Esophagus muscularis mucosa (tissue), 3 donors: ENCODE measurements at regions not wholly inside any gene's neighbourhood (a gene's known extent, or its start where the extent isn't known, plus 50 kb on each side); places are given as distances from the start of the nearest gene placed in this dataset.

Experiments
- CTCF ChIP-seq, 3 experiments: fragments of 200-600 bp in 2 of 3; fragments of 450-650 bp in 1 of 3; sonication (generic) in 2 of 3; IDR thresholded peaks; one replicate each; pipeline ENCODE4 v1.5.1; 2017 to 2019; ENCODE audit warnings: antibody characterized with exemption in 3 of 3, mild to moderate bottlenecking in 2 of 3, moderate library complexity in 1 of 3
- POLR2A ChIP-seq: fragments of 450-650 bp; IDR thresholded peaks from one replicate; pipeline ENCODE4 v1.6.1; 2017; ENCODE audit warnings: antibody characterized with exemption, moderate library complexity, mild to moderate bottlenecking, low read depth

GRCh38 chr2:60335533-60336237 is 217.8 kb downstream of the BCL11A start:
- TF ChIP-seq CTCF (IDR thresholded peaks at IDR 0.05) = no peak
- TF ChIP-seq POLR2A = no peak
